Fibroblast of mammary gland (primary cell): ENCODE measurements at regions not wholly inside any gene's neighbourhood (a gene's known extent, or its start where the extent isn't known, plus 50 kb on each side); places are given as distances from the start of the nearest gene placed in this dataset.

Source experiments
- DNase-seq: peaks from one replicate; pipeline ENCODE4 v3.0.0-alpha.2; 2010; ENCODE audit warnings: low read depth
- H3K4me3 ChIP-seq: 2 replicates; pipeline ENCODE4 v1.5.1; 2011; ENCODE audit warnings: low read depth, mild to moderate bottlenecking, low read length, moderate library complexity; ENCODE audit not compliant: control insufficient read depth
- TF ChIP-seq, protein P1 (sequence below): conservative IDR thresholded peaks from 2 replicates; pipeline ENCODE4 v1.5.1; 2011; ENCODE audit warnings: low read depth, low read length, inconsistent platforms; ENCODE audit not compliant: control insufficient read depth, insufficient read depth

DNA sequence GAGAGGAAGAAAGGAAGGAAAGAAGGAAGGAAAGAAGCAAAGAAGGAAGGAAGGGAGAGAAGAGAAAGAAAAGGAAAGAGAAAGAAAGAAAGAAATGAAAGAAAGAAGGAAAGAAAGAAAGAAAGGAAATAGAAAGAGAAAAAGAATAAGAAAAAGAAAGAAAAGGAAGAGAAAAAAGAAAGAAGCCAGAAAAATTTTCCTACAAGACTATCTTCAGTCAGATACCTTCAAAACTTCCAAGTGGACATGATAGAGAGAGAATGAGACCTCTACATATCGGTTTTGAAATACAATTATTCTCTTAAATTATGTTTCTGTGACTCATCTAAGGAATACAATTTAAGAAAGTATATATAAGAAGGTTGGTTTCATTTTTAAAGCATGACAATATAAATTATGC lies 1369.0 kb downstream of the ZPLD1 start:
- TF ChIP-seq, protein P1, sequence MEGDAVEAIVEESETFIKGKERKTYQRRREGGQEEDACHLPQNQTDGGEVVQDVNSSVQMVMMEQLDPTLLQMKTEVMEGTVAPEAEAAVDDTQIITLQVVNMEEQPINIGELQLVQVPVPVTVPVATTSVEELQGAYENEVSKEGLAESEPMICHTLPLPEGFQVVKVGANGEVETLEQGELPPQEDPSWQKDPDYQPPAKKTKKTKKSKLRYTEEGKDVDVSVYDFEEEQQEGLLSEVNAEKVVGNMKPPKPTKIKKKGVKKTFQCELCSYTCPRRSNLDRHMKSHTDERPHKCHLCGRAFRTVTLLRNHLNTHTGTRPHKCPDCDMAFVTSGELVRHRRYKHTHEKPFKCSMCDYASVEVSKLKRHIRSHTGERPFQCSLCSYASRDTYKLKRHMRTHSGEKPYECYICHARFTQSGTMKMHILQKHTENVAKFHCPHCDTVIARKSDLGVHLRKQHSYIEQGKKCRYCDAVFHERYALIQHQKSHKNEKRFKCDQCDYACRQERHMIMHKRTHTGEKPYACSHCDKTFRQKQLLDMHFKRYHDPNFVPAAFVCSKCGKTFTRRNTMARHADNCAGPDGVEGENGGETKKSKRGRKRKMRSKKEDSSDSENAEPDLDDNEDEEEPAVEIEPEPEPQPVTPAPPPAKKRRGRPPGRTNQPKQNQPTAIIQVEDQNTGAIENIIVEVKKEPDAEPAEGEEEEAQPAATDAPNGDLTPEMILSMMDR: no peak
- DNase-seq: no peak
- H3K4me3 ChIP-seq: no peak overlapping the region

DNA sequence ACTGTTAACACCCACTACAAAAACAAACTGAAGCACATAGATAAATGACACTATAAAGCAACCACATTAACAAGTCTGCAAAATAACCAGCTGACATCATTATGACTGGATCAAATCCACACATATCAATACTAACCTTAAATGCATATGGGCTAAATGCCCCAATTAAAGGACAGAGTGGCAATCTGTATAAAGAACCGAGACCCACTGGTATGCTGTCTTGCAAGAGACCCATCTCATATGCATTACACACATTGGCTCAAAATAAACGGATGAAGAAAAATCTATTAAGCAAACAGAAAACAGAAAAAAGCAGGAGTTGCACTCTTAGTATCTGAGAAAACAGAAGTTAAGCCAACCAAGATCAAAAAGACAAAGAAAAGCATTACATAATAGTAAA lies 1375.4 kb downstream of the ZPLD1 start:
- TF ChIP-seq, protein P1: no peak
- DNase-seq: no peak
- H3K4me3 ChIP-seq: no peak overlapping the region

DNA sequence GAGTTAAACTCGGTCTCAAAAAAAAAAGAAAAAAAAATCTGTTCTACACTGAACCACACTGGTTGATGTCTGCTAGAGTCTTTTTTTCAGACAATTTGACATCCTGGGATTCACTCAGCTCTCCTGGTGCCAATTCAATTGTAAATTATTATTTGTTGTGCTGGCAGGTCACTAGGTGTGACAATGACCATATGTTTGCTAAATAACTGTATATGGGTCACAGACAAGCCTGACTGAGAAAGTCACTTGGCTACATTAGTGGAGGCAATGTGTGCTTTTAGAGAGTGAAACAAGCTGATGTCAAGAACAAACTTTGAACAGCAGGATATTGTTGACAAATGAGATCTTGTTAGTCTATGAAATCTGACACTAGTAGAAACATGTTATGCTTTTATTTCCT lies 1379.1 kb downstream of the ZPLD1 start:
- no peak for DNase-seq
- no peak overlapping the region for H3K4me3 ChIP-seq
- TF ChIP-seq, protein P1: no peak

DNA sequence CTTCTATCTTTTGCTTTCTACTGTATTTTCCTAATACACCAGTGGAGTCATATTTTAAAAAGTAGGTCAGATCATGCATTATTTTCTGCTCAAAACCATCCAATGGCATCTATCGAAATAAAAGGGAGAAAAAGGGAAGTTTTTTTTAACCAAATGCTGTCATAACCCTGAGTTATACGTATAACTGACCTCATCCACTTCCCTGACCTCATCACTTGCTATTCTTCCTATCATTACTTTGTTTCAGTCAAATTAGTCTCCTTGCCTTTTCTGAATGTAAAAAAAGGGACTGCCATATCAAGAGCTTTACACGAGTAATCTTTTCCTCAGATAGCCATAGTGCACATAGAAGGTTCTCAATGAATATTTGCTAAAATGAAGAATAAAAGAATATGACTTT lies 1383.6 kb downstream of the ZPLD1 start:
- DNase-seq: no peak
- H3K4me3 ChIP-seq: no peak overlapping the region
- TF ChIP-seq, protein P1: no peak

DNA sequence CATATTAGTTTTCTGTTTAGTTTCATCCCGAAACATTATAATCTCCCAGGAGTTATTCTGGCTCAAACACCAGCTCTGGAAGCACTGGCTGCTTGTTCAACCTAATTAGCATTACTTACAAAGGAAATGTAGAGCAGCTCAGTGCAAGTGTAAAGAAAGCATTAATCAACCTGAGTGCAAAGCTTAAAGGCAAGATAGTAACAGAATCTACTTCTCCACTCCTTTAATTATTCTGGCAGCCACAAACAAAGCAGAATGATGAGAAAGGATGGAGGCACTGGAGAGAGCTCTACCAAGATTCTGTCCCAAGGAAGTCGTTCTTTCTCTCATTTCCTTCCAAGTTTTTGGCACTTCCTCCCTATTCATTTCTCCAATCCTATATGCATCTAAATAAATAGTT lies 1384.0 kb downstream of the ZPLD1 start:
- TF ChIP-seq, protein P1: no peak
- no peak for DNase-seq
- H3K4me3 ChIP-seq: no peak overlapping the region

DNA sequence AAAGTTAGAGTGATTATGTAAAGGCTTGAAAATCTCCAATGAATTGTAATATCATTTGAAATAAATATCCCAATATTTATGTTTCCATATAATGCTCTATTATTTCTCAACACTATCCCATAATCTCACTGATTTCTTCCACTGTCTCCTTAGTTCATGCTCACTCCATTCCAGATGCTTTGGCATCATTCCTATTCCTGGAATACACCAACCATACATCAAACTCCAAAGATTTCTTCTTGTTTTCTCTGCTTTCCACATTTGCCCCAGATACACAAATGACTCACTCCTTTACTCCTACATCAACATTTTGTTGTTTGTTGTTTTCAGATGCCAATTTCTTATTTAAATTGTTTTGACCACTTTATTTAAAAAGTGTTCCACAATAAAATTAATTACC lies 1390.8 kb downstream of the ZPLD1 start:
- DNase-seq: no peak
- H3K4me3 ChIP-seq: no peak overlapping the region
- TF ChIP-seq, protein P1: no peak

DNA sequence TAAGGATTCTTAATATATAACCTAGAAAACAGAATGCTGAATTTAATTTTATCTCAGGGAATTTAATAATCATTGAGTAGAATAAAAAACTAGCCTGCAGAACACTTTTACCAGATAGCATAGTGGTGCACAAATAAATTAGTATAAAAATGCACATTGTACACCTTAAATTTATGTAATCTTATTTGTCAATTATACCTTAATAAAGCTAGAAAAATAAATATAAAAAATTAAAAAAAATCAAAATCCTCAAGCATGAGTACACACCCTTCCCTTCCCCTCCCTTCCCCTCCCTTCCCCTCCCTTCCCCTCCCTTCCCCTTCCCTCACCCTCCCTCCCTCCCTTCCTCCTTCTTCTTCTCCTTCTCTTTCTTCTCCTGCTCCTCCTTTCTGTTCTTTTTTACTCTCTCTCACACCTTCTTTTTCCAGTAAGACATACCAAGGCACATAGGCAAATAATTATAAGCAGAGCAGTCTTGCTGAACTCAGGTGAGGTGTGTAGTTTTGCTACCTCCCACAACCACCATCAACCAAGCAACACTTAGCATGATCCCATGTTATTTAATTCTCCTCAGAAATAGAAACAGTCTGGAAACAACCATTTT lies 1395.0 kb downstream of the ZPLD1 start:
- TF ChIP-seq, protein P1: no peak
- DNase-seq: no peak
- H3K4me3 ChIP-seq: no peak overlapping the region
